ENCODE measurements at regions not wholly inside any gene's neighbourhood (a gene's known extent, or its start where the extent isn't known, plus 50 kb on each side); places are given as distances from the start of the nearest gene placed in this dataset.

DNA sequence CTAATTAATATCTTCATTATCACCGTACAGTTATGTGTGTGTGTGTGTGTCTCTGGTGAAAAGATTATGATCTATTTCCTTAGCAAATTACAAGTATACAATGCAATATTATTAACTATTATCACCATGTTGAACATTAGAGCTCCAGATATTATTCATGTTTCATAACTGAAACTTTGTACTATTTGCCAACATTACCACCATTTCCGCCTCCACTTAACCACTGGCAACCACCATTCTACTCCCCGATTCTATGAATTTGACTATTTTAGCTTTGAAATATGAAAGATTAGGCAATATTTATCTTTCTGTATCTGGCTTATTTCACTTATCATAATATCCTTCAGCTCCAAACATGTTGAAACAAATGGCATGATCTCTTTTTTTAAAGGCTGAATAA is 717.9 kb downstream of the ARAP2 start:
- BruUV-seq (replicated peaks) = no TSS peak
- Histone ChIP-seq H3K9ac (ENCODE audit: low read length) (no peak overlapping the region), H2AFZ (ENCODE audit: low read length) (no peak overlapping the region), H4K20me1 (ENCODE audit: low read length) (no peaks in the 10 kb centered on the region), H3K27me3 (ENCODE audit: low read length) (no peaks in the 10 kb centered on the region), H3K9me2 (replicated peaks; ENCODE audit: low read length) (no peaks in the 10 kb centered on the region), H3K4me1 (ENCODE audit: insufficient read depth, low read length) (no peaks in the 10 kb centered on the region), H3K9me3 (ENCODE audit: low read length) (no peaks in the 10 kb centered on the region), H3K27ac (ENCODE audit: low read length) (no peak overlapping the region), H3K79me2 (ENCODE audit: low read length) (no peaks in the 10 kb centered on the region), H3K36me3 (ENCODE audit: low read depth, low read length) (no peaks in the 10 kb centered on the region), H3K4me3 (ENCODE audit: low read length) (no peak overlapping the region), H3F3A (ENCODE audit: low read length, unreplicated experiment) (no peaks in the 10 kb centered on the region), H3K4me2 (ENCODE audit: low read length) (no peak overlapping the region)
- ATAC-seq = no peak
- no peak for TF ChIP-seq EZH2 (IDR thresholded peaks at IDR 0.05; ENCODE audit: low read length, unreplicated experiment)
- TF ChIP-seq EZH2phosphoT487 (IDR thresholded peaks at IDR 0.05; ENCODE audit: borderline replicate concordance, low read length) = no peak
- TF ChIP-seq, protein P1, sequence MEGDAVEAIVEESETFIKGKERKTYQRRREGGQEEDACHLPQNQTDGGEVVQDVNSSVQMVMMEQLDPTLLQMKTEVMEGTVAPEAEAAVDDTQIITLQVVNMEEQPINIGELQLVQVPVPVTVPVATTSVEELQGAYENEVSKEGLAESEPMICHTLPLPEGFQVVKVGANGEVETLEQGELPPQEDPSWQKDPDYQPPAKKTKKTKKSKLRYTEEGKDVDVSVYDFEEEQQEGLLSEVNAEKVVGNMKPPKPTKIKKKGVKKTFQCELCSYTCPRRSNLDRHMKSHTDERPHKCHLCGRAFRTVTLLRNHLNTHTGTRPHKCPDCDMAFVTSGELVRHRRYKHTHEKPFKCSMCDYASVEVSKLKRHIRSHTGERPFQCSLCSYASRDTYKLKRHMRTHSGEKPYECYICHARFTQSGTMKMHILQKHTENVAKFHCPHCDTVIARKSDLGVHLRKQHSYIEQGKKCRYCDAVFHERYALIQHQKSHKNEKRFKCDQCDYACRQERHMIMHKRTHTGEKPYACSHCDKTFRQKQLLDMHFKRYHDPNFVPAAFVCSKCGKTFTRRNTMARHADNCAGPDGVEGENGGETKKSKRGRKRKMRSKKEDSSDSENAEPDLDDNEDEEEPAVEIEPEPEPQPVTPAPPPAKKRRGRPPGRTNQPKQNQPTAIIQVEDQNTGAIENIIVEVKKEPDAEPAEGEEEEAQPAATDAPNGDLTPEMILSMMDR (conservative IDR thresholded peaks at IDR 0.05; ENCODE audit: low read depth, low read length) = no peak
- POLR2A ChIA-PET (ENCODE audit: unreplicated experiment) = no interaction called here
- CTCF ChIA-PET = no interaction called here
- no peak for DNase-seq
- intact Hi-C loops (cut with micrococcal nuclease) = no loop called here

DNA sequence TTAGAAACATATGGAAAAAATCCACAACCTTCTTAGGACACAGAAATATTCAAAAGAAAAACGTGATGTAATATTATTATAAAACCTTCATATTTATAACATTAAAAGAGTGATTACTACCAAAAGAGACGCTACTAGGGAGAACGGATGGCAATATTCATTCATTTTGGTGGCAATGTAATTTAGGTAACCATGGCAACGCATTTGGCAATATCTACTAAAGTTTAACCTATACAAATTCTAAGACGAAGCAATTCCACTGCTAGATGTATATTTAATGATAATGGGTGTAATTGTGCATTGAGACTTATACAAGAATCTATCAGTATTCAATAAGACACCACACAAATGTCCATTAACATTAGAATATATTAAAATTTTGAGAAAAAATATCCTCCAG is 709.4 kb downstream of the ARAP2 start:
- H2AFZ ChIP-seq (ENCODE audit: low read length) = no peak overlapping the region
- no peaks in the 10 kb centered on the region for H4K20me1 ChIP-seq (ENCODE audit: low read length)
- H3F3A ChIP-seq (ENCODE audit: low read length, unreplicated experiment) = no peaks in the 10 kb centered on the region
- no peaks in the 10 kb centered on the region for H3K9me3 ChIP-seq (ENCODE audit: low read length)
- no peak overlapping the region for H3K27ac ChIP-seq (ENCODE audit: low read length)
- ATAC-seq (no peak), DNase-seq (no peak)
- H3K27me3 ChIP-seq (ENCODE audit: low read length) = no peaks in the 10 kb centered on the region
- no peak for TF ChIP-seq EZH2 (IDR thresholded peaks at IDR 0.05; ENCODE audit: low read length, unreplicated experiment)
- TF ChIP-seq, protein P1 (conservative IDR thresholded peaks at IDR 0.05; ENCODE audit: low read depth, low read length) = no peak
- TF ChIP-seq EZH2phosphoT487 (IDR thresholded peaks at IDR 0.05; ENCODE audit: borderline replicate concordance, low read length) = no peak
- intact Hi-C loops (cut with micrococcal nuclease) = no loop called here
- H3K79me2 ChIP-seq (ENCODE audit: low read length) = no peaks in the 10 kb centered on the region
- POLR2A ChIA-PET (ENCODE audit: unreplicated experiment) = no interaction called here
- H3K36me3 ChIP-seq (ENCODE audit: low read depth, low read length) = no peaks in the 10 kb centered on the region
- H3K9ac ChIP-seq (ENCODE audit: low read length) = no peak overlapping the region
- no peak overlapping the region for H3K4me2 ChIP-seq (ENCODE audit: low read length)
- CTCF ChIA-PET = no interaction called here
- no peak overlapping the region for H3K4me3 ChIP-seq (ENCODE audit: low read length)
- H3K9me2 ChIP-seq (replicated peaks; ENCODE audit: low read length) = no peaks in the 10 kb centered on the region
- H3K4me1 ChIP-seq (ENCODE audit: insufficient read depth, low read length) = no peaks in the 10 kb centered on the region
- no TSS peak for BruUV-seq (replicated peaks)

DNA sequence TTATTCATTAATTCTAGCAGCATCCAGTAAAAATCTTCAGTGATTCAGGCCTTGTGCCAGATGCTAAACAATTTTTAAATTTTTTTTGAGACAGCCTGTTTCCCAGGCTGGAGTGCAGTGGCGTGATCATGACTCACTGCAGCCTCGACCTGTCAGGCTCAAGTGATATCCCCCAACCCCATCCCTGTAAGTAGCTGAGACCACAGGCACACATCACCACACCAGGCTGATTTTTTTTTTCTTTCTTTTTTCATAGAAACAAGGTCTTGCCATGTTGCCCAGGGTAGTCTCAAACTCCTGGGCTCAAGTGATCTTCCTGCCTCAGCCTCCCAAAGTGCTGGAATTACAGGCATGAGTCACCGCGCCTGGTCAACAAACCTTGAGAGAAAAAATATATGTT is 705.5 kb downstream of the ARAP2 start:
- H3K27ac ChIP-seq (ENCODE audit: low read length) = no peak overlapping the region
- no peak overlapping the region for H3K4me3 ChIP-seq (ENCODE audit: low read length)
- H3K36me3 ChIP-seq (ENCODE audit: low read depth, low read length) = no peaks in the 10 kb centered on the region
- intact Hi-C loops (cut with micrococcal nuclease) = no loop called here
- no peaks in the 10 kb centered on the region for H4K20me1 ChIP-seq (ENCODE audit: low read length)
- ATAC-seq = no peak
- H3K4me1 ChIP-seq (ENCODE audit: insufficient read depth, low read length) = no peaks in the 10 kb centered on the region
- H3K9me3 ChIP-seq (ENCODE audit: low read length) = no peaks in the 10 kb centered on the region
- no peaks in the 10 kb centered on the region for H3K9me2 ChIP-seq (replicated peaks; ENCODE audit: low read length)
- no peak overlapping the region for H3K9ac ChIP-seq (ENCODE audit: low read length)
- no peaks in the 10 kb centered on the region for H3K27me3 ChIP-seq (ENCODE audit: low read length)
- no peaks in the 10 kb centered on the region for H3K79me2 ChIP-seq (ENCODE audit: low read length)
- no peak for DNase-seq
- no TSS peak for BruUV-seq (replicated peaks)
- H3F3A ChIP-seq (ENCODE audit: low read length, unreplicated experiment) = no peaks in the 10 kb centered on the region
- no peak overlapping the region for H3K4me2 ChIP-seq (ENCODE audit: low read length)
- ChIA-PET CTCF (no interaction called here), POLR2A (ENCODE audit: unreplicated experiment) (no interaction called here)
- TF ChIP-seq, protein P1 (conservative IDR thresholded peaks at IDR 0.05; ENCODE audit: low read depth, low read length) = no peak
- no peak for TF ChIP-seq EZH2phosphoT487 (IDR thresholded peaks at IDR 0.05; ENCODE audit: borderline replicate concordance, low read length)
- TF ChIP-seq EZH2 (IDR thresholded peaks at IDR 0.05; ENCODE audit: low read length, unreplicated experiment) = no peak
- no peak overlapping the region for H2AFZ ChIP-seq (ENCODE audit: low read length)
